ENCODE measurements at regions not wholly inside any gene's neighbourhood (a gene's known extent, or its start where the extent isn't known, plus 50 kb on each side); places are given as distances from the start of the nearest gene placed in this dataset.
"Not testable (repeated sequence)": the region's sequence is repeated elsewhere in the genome, so short reads cannot be mapped to it uniquely, and the experiment has no call there.

DNA sequence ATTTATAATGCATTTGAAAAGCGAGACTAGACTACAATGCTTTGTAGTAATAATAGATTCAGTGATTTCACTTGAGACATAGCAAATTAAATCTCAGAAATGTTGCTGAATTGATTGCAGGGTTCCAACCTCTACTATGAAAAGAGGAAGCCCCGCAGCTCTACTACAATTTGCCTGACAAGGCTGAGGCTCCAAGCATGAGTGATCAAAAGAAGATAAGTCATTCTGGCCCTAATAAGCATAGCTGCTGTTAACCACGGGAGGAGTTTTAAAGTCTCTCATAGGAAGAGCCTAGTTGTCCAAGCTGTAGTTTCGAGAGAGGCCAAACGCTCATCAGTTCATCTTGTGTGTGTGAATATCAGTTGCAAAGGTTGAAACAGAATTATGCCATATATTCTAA, 920.6 kb downstream of the SPATA31A7 start:
- TF ChIP-seq, protein P1, sequence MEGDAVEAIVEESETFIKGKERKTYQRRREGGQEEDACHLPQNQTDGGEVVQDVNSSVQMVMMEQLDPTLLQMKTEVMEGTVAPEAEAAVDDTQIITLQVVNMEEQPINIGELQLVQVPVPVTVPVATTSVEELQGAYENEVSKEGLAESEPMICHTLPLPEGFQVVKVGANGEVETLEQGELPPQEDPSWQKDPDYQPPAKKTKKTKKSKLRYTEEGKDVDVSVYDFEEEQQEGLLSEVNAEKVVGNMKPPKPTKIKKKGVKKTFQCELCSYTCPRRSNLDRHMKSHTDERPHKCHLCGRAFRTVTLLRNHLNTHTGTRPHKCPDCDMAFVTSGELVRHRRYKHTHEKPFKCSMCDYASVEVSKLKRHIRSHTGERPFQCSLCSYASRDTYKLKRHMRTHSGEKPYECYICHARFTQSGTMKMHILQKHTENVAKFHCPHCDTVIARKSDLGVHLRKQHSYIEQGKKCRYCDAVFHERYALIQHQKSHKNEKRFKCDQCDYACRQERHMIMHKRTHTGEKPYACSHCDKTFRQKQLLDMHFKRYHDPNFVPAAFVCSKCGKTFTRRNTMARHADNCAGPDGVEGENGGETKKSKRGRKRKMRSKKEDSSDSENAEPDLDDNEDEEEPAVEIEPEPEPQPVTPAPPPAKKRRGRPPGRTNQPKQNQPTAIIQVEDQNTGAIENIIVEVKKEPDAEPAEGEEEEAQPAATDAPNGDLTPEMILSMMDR (optimal IDR thresholded peaks at IDR 0.05 in 1 of 3, IDR thresholded peaks at IDR 0.05 in 1 of 3, conservative IDR thresholded peaks at IDR 0.05 in 1 of 3; ENCODE audit: extremely low read depth in 1 of 3, insufficient read depth in 2 of 3, low read length in 3 of 3) = not testable (repeated sequence)
- not testable (repeated sequence) for TF ChIP-seq EZH2 (IDR thresholded peaks at IDR 0.05; ENCODE audit: low read length)
